Activated CD8-positive, alpha-beta T cell treated with anti-CD3 and anti-CD28 coated beads for 36 hours (primary cell): ENCODE measurements at regions not wholly inside any gene's neighbourhood (a gene's known extent, or its start where the extent isn't known, plus 50 kb on each side); places are given as distances from the start of the nearest gene placed in this dataset.

Experiments
- ATAC-seq: fragments of 200-7000 bp; cut with Tn5 transposase; one replicate; pipeline ENCODE4 v1.10.0; 2021; ENCODE audit warnings: mild to moderate bottlenecking, moderate library complexity
- CTCF ChIA-PET: fragments of 350-600 bp; sonication (Branson Sonifier 250); formaldehyde crosslinking; loops from one replicate; lab custom pipeline; 2021; ENCODE audit warnings: antibody characterized with exemption; lab: Charles Lee
- POLR2A ChIA-PET: fragments of 350-600 bp; sonication (Branson Sonifier 250); formaldehyde crosslinking; loops from one replicate; lab custom pipeline; 2021; ENCODE audit warnings: antibody characterized with exemption; lab: Charles Lee
- DNase-seq: peaks from one replicate; pipeline ENCODE4 v3.0.0-alpha.2; 2020
- H3K27ac Mint-ChIP-seq: one replicate; pipeline ENCODE4 v1.8.0; 2021; ENCODE audit warnings: mild to moderate bottlenecking, mixed read lengths
- H3K27me3 Mint-ChIP-seq: one replicate; pipeline ENCODE4 v1.8.0; 2021; ENCODE audit warnings: mixed read lengths
- H3K36me3 Mint-ChIP-seq: one replicate; pipeline ENCODE4 v1.8.0; 2021; ENCODE audit warnings: low read depth, mixed read lengths
- H3K4me1 Mint-ChIP-seq: one replicate; pipeline ENCODE4 v1.8.0; 2021; ENCODE audit warnings: low read depth, mixed read lengths
- H3K4me3 Mint-ChIP-seq: one replicate; pipeline ENCODE4 v1.8.0; 2021; ENCODE audit warnings: mild to moderate bottlenecking, moderate library complexity, mixed read lengths
- H3K9me3 Mint-ChIP-seq: one replicate; pipeline ENCODE4 v1.8.0; 2021; ENCODE audit warnings: mixed read lengths
- intact Hi-C: fragments of 100-400 bp; cut with micrococcal nuclease; formaldehyde crosslinking; loops from one replicate; pipeline ENCODE4 v1.10.0; 2022
- TF ChIP-seq, protein P1 (sequence below): fragments of 200-600 bp; IDR thresholded peaks from one replicate; pipeline ENCODE4 v1.8.0; 2022; ENCODE audit warnings: antibody characterized with exemption, mild to moderate bottlenecking

DNA sequence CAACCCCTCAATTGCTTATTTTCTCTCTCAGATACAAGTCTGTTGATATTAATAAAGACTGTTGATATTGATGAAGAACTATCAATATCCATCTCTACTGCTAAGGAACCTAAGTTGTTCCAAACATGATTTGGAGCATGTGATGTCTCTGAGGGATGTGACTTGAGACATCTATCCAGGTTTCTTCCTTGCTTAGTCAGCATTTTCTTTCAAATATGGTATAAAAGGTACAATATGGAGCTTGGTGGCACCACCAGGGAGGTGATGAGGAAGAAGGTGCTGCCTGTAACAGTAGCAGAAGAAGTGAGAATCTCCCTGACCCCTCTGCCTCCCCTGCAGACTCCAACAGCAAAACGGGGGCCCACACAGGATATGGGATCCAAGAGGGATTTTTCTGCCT lies 329.0 kb downstream of the MAF start:
- no peaks in the 10 kb centered on the region for H3K9me3 Mint-ChIP-seq
- H3K4me3 Mint-ChIP-seq: peak overlapping the region; percentile 57
- DNase-seq (no peak), ATAC-seq (no peak)
- CTCF ChIA-PET: interaction anchor here (1.0 kb wide), 1 partner anchor 13 kb away, joined by 3 read pairs; no protein-coding TSS in a partner anchor
- TF ChIP-seq, protein P1, sequence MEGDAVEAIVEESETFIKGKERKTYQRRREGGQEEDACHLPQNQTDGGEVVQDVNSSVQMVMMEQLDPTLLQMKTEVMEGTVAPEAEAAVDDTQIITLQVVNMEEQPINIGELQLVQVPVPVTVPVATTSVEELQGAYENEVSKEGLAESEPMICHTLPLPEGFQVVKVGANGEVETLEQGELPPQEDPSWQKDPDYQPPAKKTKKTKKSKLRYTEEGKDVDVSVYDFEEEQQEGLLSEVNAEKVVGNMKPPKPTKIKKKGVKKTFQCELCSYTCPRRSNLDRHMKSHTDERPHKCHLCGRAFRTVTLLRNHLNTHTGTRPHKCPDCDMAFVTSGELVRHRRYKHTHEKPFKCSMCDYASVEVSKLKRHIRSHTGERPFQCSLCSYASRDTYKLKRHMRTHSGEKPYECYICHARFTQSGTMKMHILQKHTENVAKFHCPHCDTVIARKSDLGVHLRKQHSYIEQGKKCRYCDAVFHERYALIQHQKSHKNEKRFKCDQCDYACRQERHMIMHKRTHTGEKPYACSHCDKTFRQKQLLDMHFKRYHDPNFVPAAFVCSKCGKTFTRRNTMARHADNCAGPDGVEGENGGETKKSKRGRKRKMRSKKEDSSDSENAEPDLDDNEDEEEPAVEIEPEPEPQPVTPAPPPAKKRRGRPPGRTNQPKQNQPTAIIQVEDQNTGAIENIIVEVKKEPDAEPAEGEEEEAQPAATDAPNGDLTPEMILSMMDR: no peak
- intact Hi-C loops: loop anchor here (5.0 kb wide), 1 partner anchor 189 kb away; no protein-coding TSS in a partner anchor
- peak overlapping the region; percentile 89 for H3K27ac Mint-ChIP-seq
- H3K4me1 Mint-ChIP-seq: peaks cover 64% of the 10 kb centered on the region
- H3K27me3 Mint-ChIP-seq: peaks cover 53% of the 10 kb centered on the region
- POLR2A ChIA-PET: interaction anchor here (0.7 to 1.3 kb wide), 5 partner anchors 10 to 197 kb away, joined by 3 to 9 read pairs (median 3); no protein-coding TSS in a partner anchor
- H3K36me3 Mint-ChIP-seq: no peaks in the 10 kb centered on the region

DNA sequence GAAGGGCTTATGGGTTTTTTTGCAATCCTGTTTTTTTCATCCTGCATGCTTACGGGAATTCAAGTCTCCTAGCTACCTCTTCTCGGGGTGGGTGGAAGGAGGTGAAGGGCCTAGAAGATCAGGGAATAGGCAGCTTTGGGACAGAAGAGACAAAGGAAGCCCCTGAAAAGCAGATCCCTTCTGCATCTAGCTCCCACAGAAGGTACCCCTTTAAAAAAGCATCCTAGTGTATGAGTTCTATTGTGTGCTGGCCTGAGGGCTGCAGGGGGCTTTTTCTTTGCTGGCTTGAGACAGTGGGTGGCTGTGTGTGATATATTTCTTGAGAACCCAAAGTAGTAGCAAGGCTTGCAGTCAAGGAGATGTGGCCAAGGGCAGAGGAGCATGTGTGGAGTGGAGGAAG lies 330.5 kb downstream of the MAF start:
- H3K9me3 Mint-ChIP-seq: no peaks in the 10 kb centered on the region
- POLR2A ChIA-PET: interaction anchor here (0.7 to 2.1 kb wide), 6 partner anchors 9 to 1171 kb away, joined by 3 to 8 read pairs (median 4); partner anchors contain the start of gene WWOX
- peaks cover 47% of the 10 kb centered on the region for H3K27me3 Mint-ChIP-seq
- H3K36me3 Mint-ChIP-seq: no peaks in the 10 kb centered on the region
- peak overlapping the region; percentile 24 for H3K4me3 Mint-ChIP-seq
- ATAC-seq: peak; percentile 3
- DNase-seq: no peak
- peak overlapping the region; percentile 84 for H3K27ac Mint-ChIP-seq
- H3K4me1 Mint-ChIP-seq: peaks cover 64% of the 10 kb centered on the region
- intact Hi-C loops: loop anchor here (5.0 kb wide), 1 partner anchor 188 kb away; no protein-coding TSS in a partner anchor
- CTCF ChIA-PET: interaction anchor here (0.7 to 1.3 kb wide), 5 partner anchors 8 to 332 kb away, joined by 3 to 5 read pairs (median 4); no protein-coding TSS in a partner anchor
- TF ChIP-seq, protein P1: no peak

DNA sequence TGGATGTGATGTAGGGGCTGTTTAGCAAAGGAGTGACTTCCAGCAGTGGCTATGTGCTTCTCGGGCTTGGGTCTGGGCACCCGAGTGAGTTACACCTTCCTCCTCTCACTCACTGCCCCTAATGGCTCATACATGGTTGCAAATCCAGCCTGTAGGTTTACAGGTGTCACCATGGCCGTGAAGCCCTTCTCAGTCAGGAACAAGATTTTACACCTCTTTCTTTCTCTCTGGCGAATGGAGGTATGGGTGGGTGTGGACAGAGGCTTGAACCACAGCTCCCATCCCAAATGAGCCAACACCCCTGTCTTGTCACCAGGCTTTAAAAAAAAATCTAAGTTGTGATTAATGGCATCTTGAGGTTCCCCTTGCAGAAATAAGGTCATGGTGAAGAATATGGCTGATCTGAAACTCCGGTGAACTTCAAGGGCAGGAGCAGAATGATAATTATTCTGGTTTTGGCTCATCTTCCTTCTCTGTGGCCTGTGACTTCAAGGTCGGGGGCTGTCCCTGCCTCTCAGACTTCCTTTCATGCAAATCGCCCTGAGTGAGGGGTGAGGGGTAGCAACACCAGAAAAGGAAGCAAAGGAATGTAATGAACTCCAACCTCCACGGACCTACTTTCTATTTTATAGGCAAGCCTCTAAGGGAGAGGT lies 331.2 kb downstream of the MAF start:
- DNase-seq: peak; percentile 87
- H3K4me1 Mint-ChIP-seq: peaks cover 67% of the 10 kb centered on the region
- no peaks in the 10 kb centered on the region for H3K9me3 Mint-ChIP-seq
- H3K27ac Mint-ChIP-seq: peak overlapping the region; percentile 84
- H3K27me3 Mint-ChIP-seq: peaks cover 46% of the 10 kb centered on the region
- ATAC-seq: peak; percentile 74
- TF ChIP-seq, protein P1: no peak
- H3K36me3 Mint-ChIP-seq: no peaks in the 10 kb centered on the region
- POLR2A ChIA-PET: interaction anchor here (0.6 to 2.1 kb wide), 4 partner anchors 9 to 226 kb away, joined by 3 to 8 read pairs (median 6); no protein-coding TSS in a partner anchor
- peak overlapping the region; percentile 24 for H3K4me3 Mint-ChIP-seq
- intact Hi-C loops: loop anchor here (2.0 to 5.0 kb wide), 3 partner anchors 48 to 179 kb away; no protein-coding TSS in a partner anchor
- CTCF ChIA-PET: interaction anchor here (0.7 to 1.3 kb wide), 5 partner anchors 9 to 332 kb away, joined by 3 to 5 read pairs (median 4); no protein-coding TSS in a partner anchor

DNA sequence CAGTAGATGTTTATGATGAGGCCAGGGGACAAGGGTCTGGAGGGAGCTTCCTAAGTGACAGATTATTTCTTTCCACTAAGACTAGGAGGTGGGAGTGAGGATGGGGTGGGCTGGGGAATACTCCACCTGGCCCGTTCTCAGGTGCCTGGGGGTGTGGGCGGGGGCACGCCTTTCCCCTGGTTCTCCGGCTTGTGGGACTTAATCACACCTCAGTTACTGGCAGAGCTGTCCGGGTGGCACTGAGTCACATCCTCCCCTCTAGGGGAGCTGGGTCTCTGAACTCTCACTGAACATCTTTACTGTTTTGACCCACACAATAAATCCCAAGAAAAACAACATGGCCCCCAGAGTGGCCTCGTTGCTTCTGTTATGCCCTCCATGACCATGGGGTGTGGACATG lies 332.8 kb downstream of the MAF start:
- H3K27me3 Mint-ChIP-seq: peaks cover 48% of the 10 kb centered on the region
- peak overlapping the region; percentile 72 for H3K27ac Mint-ChIP-seq
- no peaks in the 10 kb centered on the region for H3K36me3 Mint-ChIP-seq
- DNase-seq (peak; percentile 66), ATAC-seq (peak; percentile 20)
- H3K4me1 Mint-ChIP-seq: peaks cover 58% of the 10 kb centered on the region
- TF ChIP-seq, protein P1: no peak
- H3K4me3 Mint-ChIP-seq: no peak overlapping the region
- H3K9me3 Mint-ChIP-seq: no peaks in the 10 kb centered on the region
- intact Hi-C loops: loop anchor here (2.0 to 5.0 kb wide), 3 partner anchors 50 to 177 kb away; no protein-coding TSS in a partner anchor
- CTCF ChIA-PET: interaction anchor here (0.9 kb wide), 1 partner anchor 15 kb away, joined by 3 read pairs; no protein-coding TSS in a partner anchor
- POLR2A ChIA-PET: interaction anchor here (0.6 to 2.1 kb wide), 4 partner anchors 11 to 331 kb away, joined by 3 to 8 read pairs (median 4); no protein-coding TSS in a partner anchor
